ENCODE measurements at regions not wholly inside any gene's neighbourhood (a gene's known extent, or its start where the extent isn't known, plus 50 kb on each side); places are given as distances from the start of the nearest gene placed in this dataset.

DNA sequence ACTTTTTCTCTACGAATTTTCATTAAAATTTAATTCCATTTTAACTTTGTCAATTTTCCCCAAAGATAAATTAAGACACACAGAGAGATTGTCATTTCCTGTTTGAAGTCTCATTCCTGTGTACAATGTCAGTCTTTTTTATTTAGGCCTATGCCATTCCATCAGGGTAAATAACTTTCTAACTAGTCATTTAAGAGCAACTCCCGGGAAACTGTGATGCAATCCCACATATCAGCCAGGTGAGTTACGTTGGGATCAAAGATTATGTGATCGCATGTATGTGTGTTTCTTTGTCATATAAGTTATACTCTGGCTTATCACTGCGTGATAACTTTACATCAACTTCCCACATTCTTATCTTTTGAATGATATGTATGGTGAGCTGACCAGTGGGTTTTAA lies 86.1 kb upstream of the S1PR1 start:
- no peak for DNase-seq (ENCODE audit: extremely low spot score)
- ChIA-PET CTCF (no interaction called here), POLR2A (no interaction called here)
- TF ChIP-seq, protein P1, sequence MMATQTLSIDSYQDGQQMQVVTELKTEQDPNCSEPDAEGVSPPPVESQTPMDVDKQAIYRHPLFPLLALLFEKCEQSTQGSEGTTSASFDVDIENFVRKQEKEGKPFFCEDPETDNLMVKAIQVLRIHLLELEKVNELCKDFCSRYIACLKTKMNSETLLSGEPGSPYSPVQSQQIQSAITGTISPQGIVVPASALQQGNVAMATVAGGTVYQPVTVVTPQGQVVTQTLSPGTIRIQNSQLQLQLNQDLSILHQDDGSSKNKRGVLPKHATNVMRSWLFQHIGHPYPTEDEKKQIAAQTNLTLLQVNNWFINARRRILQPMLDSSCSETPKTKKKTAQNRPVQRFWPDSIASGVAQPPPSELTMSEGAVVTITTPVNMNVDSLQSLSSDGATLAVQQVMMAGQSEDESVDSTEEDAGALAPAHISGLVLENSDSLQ (IDR thresholded peaks at IDR 0.05) = no peak

DNA sequence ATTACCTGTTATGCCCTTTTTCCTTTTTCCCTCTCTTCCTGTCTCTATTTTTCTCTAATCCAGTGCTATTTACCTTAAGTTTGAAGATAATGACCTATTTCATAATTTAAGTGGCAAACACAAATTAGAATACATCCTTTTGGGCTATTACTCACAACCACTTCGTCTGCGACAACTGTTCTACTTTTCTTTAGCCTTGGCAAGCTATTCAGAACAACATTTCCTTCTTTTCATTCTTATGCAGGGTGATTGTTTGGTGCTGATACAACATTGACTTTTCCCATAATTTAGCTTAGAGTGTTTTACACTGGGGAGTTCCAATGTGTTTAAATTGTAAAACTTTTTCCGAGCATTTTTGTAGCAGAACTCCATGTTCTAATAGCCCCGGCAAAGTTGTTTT lies 86.6 kb upstream of the S1PR1 start:
- POLR2A ChIA-PET = no interaction called here
- TF ChIP-seq, protein P1 (IDR thresholded peaks at IDR 0.05) = no peak
- CTCF ChIA-PET = no interaction called here
- DNase-seq (ENCODE audit: extremely low spot score) = no peak

DNA sequence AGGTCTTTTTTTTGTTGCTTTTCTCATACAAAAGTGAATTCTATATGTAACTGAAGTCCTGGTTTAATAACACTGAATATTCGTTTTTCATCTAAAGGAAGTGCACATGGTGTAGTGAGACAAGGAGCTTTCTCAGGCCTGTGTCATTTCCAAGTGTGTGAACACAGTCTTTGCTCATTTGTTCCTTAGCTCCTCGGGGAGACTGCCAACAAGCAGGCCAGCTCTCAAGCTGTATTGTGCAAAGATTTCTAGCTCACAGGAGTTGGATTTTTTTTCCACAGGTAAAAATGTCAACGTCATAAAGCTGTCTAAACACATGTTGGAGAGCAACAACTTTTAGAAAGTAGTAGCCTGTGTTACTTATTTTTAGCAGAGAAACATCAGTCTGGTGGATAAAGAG lies 87.8 kb upstream of the S1PR1 start:
- TF ChIP-seq LEF1 (IDR thresholded peaks at IDR 0.05; ENCODE audit: borderline replicate concordance) = no peak
- TF ChIP-seq ELF4 (IDR thresholded peaks at IDR 0.05) = no peak
- TF ChIP-seq CTBP1 (IDR thresholded peaks at IDR 0.05; ENCODE audit: borderline replicate concordance) = no peak
- TF ChIP-seq SP1 (IDR thresholded peaks at IDR 0.05) = no peak
- TF ChIP-seq BHLHE40 (IDR thresholded peaks at IDR 0.05; ENCODE audit: borderline replicate concordance) = no peak
- no peak for TF ChIP-seq SUZ12 (IDR thresholded peaks at IDR 0.05)
- TF ChIP-seq NFRKB (IDR thresholded peaks at IDR 0.05) = no peak
- TF ChIP-seq, protein P1 (IDR thresholded peaks at IDR 0.05) = no peak
- TF ChIP-seq L3MBTL2 (conservative IDR thresholded peaks at IDR 0.05) = no peak
- POLR2A ChIA-PET = no interaction called here
- CTCF ChIA-PET = no interaction called here
- no peak for DNase-seq (ENCODE audit: extremely low spot score)

DNA sequence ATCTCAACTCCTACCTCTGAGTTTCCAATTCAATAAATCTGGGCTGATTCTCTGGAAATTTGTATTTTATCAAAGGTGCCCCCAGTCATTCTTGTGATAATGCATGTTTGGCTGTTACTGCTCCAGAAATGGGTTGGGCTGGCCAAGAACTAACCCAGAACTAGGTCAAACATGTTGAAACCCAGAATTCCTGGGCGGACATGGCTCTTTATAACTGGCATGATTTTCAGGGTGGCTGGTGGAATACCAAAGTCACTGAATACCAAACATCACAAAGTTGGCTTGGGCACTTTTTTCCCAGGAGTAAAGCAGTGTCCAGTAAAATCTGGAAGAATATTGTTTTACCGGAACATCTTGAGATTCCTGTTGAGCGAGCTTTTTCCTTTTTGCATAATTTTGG lies 89.4 kb upstream of the S1PR1 start:
- ChIA-PET POLR2A (no interaction called here), CTCF (no interaction called here)
- no peak for DNase-seq (ENCODE audit: extremely low spot score)
- no peak for TF ChIP-seq SUZ12 (IDR thresholded peaks at IDR 0.05)
- no peak for TF ChIP-seq NFRKB (IDR thresholded peaks at IDR 0.05)
- TF ChIP-seq BHLHE40 (IDR thresholded peaks at IDR 0.05; ENCODE audit: borderline replicate concordance) = no peak
- TF ChIP-seq ZNF384 (IDR thresholded peaks at IDR 0.05) = no peak
- TF ChIP-seq FOXA1 (IDR thresholded peaks at IDR 0.05) = no peak
- no peak for TF ChIP-seq L3MBTL2 (conservative IDR thresholded peaks at IDR 0.05)
- no peak for TF ChIP-seq ARNT (IDR thresholded peaks at IDR 0.05)
- TF ChIP-seq CTBP1 (IDR thresholded peaks at IDR 0.05; ENCODE audit: borderline replicate concordance) = no peak

DNA sequence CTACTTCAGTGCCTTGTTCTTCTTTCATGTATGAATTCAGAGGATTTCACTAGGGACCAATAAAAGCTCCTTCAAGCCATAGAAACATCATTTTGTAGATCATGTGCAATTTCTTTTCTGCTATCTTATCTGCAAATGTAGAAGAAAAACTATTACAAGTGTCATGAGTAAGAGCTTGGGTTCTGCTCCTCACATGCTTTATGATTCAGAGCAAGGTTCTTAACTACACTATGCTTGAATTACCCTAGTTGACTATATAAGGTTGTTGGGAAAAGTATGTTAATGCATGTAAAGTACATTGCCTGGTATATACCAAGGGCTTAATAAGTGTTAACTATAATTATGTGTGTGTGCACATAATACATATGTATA lies 91.4 kb upstream of the S1PR1 start:
- no peak for TF ChIP-seq SUZ12 (IDR thresholded peaks at IDR 0.05)
- no peak for TF ChIP-seq FOXA1 (IDR thresholded peaks at IDR 0.05)
- TF ChIP-seq NFRKB (IDR thresholded peaks at IDR 0.05) = no peak
- TF ChIP-seq FOXK2 (IDR thresholded peaks at IDR 0.05) = no peak
- TF ChIP-seq SP1 (IDR thresholded peaks at IDR 0.05) = no peak
- no peak for TF ChIP-seq FOXM1 (IDR thresholded peaks at IDR 0.05; ENCODE audit: borderline replicate concordance)
- TF ChIP-seq HDGF (IDR thresholded peaks at IDR 0.05; ENCODE audit: borderline replicate concordance) = no peak
- TF ChIP-seq ZNF384 (IDR thresholded peaks at IDR 0.05) = no peak
- TF ChIP-seq CTBP1 (IDR thresholded peaks at IDR 0.05; ENCODE audit: borderline replicate concordance) = no peak
- TF ChIP-seq ELF4 (IDR thresholded peaks at IDR 0.05) = no peak
- no peak for TF ChIP-seq TARDBP (IDR thresholded peaks at IDR 0.05)
- TF ChIP-seq L3MBTL2 (conservative IDR thresholded peaks at IDR 0.05) = no peak
- no peak for TF ChIP-seq BHLHE40 (IDR thresholded peaks at IDR 0.05; ENCODE audit: borderline replicate concordance)
- TF ChIP-seq ARNT (IDR thresholded peaks at IDR 0.05) = no peak
- TF ChIP-seq, protein P1 (IDR thresholded peaks at IDR 0.05) = no peak
- no peak for TF ChIP-seq LEF1 (IDR thresholded peaks at IDR 0.05; ENCODE audit: borderline replicate concordance)
- ChIA-PET CTCF (interaction anchor here (0.9 to 1.1 kb wide), 2 partner anchors 94 to 143 kb away, joined by 3 read pairs; no protein-coding TSS in a partner anchor), POLR2A (no interaction called here)
- no peak for DNase-seq (ENCODE audit: extremely low spot score)

DNA sequence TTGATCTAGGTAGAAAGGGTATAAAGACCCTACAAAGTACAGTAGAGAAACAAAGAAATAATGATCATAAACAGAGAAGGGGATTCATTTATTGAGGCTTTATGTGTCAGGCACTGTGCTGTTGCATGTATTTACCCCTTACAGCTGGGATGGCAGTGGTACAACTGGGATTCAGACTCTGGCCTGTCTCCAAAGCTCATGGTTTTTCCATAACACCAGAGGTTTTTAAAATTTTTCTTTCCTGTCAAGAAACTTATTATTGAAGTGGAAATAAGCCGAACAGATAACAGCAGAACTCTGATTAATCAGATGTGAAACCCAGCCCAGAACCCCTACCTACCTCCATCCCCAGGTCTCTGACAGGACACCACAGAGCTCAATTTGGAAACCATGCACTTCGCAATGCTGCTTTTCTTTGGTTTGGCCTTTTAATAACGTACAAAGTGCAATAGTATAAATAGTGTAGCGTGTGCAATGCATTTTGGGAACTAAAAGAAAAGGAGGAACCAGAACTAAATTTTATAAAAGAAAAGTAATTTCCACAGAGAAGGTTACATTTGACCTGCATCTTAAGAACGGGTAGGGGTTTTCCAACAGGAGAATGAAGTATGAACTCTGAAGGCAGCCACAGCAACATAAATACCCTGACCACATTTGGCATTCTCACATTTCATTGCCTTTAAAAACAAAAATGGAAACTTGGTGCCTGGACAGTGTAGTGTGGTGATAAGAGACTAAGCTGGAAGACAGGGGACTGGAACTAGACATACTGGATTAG lies 92.0 kb upstream of the S1PR1 start:
- CTCF ChIA-PET = interaction anchor here (0.9 kb wide), 1 partner anchor 95 kb away, joined by 3 read pairs; no protein-coding TSS in a partner anchor
- TF ChIP-seq FOXA1 (IDR thresholded peaks at IDR 0.05) (no peak), L3MBTL2 (conservative IDR thresholded peaks at IDR 0.05) (no peak), FOXM1 (IDR thresholded peaks at IDR 0.05; ENCODE audit: borderline replicate concordance) (no peak), SP1 (IDR thresholded peaks at IDR 0.05) (no peak), FOXK2 (IDR thresholded peaks at IDR 0.05) (no peak), ELF4 (IDR thresholded peaks at IDR 0.05) (no peak), SUZ12 (IDR thresholded peaks at IDR 0.05) (no peak), ZNF384 (IDR thresholded peaks at IDR 0.05) (no peak), ARNT (IDR thresholded peaks at IDR 0.05) (no peak), BHLHE40 (IDR thresholded peaks at IDR 0.05; ENCODE audit: borderline replicate concordance) (no peak), LEF1 (IDR thresholded peaks at IDR 0.05; ENCODE audit: borderline replicate concordance) (no peak), HDGF (IDR thresholded peaks at IDR 0.05; ENCODE audit: borderline replicate concordance) (no peak), NFRKB (IDR thresholded peaks at IDR 0.05) (no peak), TARDBP (IDR thresholded peaks at IDR 0.05) (no peak), CTBP1 (IDR thresholded peaks at IDR 0.05; ENCODE audit: borderline replicate concordance) (no peak)
- TF ChIP-seq, protein P1 (IDR thresholded peaks at IDR 0.05) = no peak
- no peak for DNase-seq (ENCODE audit: extremely low spot score)
- POLR2A ChIA-PET = no interaction called here

All from HEK293T (cell line).